Ishikawa (cell line): ENCODE measurements at regions not wholly inside any gene's neighbourhood (a gene's known extent, or its start where the extent isn't known, plus 50 kb on each side); places are given as distances from the start of the nearest gene placed in this dataset.

Experiments used
- CEBPB ChIP-seq: IDR thresholded peaks from 2 replicates; pipeline ENCODE4 v1.6.1; 2012
- CREB1 ChIP-seq: IDR thresholded peaks from 2 replicates; pipeline ENCODE4 v1.6.1; 2012; ENCODE audit warnings: low read depth
- EGR1 ChIP-seq: IDR thresholded peaks from 2 replicates; pipeline ENCODE4 v1.6.1; 2012
- EP300 ChIP-seq: IDR thresholded peaks from 2 replicates; pipeline ENCODE4 v1.6.1; 2012; ENCODE audit warnings: borderline replicate concordance
- FOXM1 ChIP-seq: IDR thresholded peaks from 2 replicates; pipeline ENCODE4 v1.6.1; 2012; ENCODE audit warnings: low read depth, borderline replicate concordance
- MAX ChIP-seq: IDR thresholded peaks from 2 replicates; pipeline ENCODE4 v1.6.1; 2012
- NFIC ChIP-seq: IDR thresholded peaks from 2 replicates; pipeline ENCODE4 v1.6.1; 2012
- RAD21 ChIP-seq: IDR thresholded peaks from 2 replicates; pipeline ENCODE4 v1.6.1; 2012; ENCODE audit warnings: low read depth
- REST ChIP-seq: IDR thresholded peaks from 2 replicates; pipeline ENCODE4 v1.6.1; 2012; ENCODE audit warnings: low read depth, mild to moderate bottlenecking
- TAF1 ChIP-seq: IDR thresholded peaks from 2 replicates; pipeline ENCODE4 v1.6.1; 2012; ENCODE audit warnings: low read depth, mild to moderate bottlenecking
- TCF12 ChIP-seq: IDR thresholded peaks from 2 replicates; pipeline ENCODE4 v1.6.1; 2012; ENCODE audit warnings: low read depth
- TEAD4 ChIP-seq: IDR thresholded peaks from 2 replicates; pipeline ENCODE4 v1.6.1; 2012
- USF1 ChIP-seq: IDR thresholded peaks from 2 replicates; pipeline ENCODE4 v1.6.1; 2012
- YY1 ChIP-seq: IDR thresholded peaks from 2 replicates; pipeline ENCODE4 v1.6.1; 2012; ENCODE audit warnings: low read depth
- ZBTB7A ChIP-seq: IDR thresholded peaks from 2 replicates; pipeline ENCODE4 v1.6.1; 2012; ENCODE audit warnings: low read depth

- TF ChIP-seq EP300 (no peak), NFIC (no peak), CEBPB (no peak), YY1 (no peak), RAD21 (no peak), TCF12 (no peak), ZBTB7A (no peak), CREB1 (no peak), FOXM1 (no peak), USF1 (no peak), TEAD4 (no peak), TAF1 (no peak), REST (no peak), EGR1 (no peak), MAX (no peak)
Measured at GRCh38 chr3:107920538-107920937, 170.3 kb downstream of the CD47 start.

GRCh38 chr3:107919239-107919638, 171.6 kb downstream of the CD47 start:
- TF ChIP-seq MAX = no peak
- no peak for TF ChIP-seq EP300

GRCh38 chr3:107916171-107916570, 174.7 kb downstream of the CD47 start:
- TF ChIP-seq TEAD4 (peak; percentile 49), CREB1 (no peak)

GRCh38 chr3:107915706-107916105, 175.1 kb downstream of the CD47 start:
- TF ChIP-seq YY1 (no peak), TEAD4 (no peak)

- TF ChIP-seq ZBTB7A = no peak
- no peak for TF ChIP-seq USF1
- TF ChIP-seq MAX = no peak
- TF ChIP-seq FOXM1 = no peak
- TF ChIP-seq EP300 = no peak
- no peak for TF ChIP-seq CREB1
- no peak for TF ChIP-seq YY1
- no peak for TF ChIP-seq RAD21
- no peak for TF ChIP-seq CEBPB
- no peak for TF ChIP-seq TCF12
- TF ChIP-seq EGR1 = no peak
- no peak for TF ChIP-seq NFIC
- TF ChIP-seq TEAD4 = no peak
- TF ChIP-seq REST = no peak
- TF ChIP-seq TAF1 = no peak
Measured at GRCh38 chr3:107913701-107914100, 177.1 kb downstream of the CD47 start.

GRCh38 chr3:107911337-107912000, 179.4 kb downstream of the CD47 start:
- TF ChIP-seq RAD21 = no peak; the same call in 1 of the 2 replicates

- TF ChIP-seq TAF1 = no peak
- TF ChIP-seq TCF12 = no peak
- no peak for TF ChIP-seq EGR1
- TF ChIP-seq CREB1 = no peak
- no peak for TF ChIP-seq USF1
- no peak for TF ChIP-seq EP300
- TF ChIP-seq REST = no peak
- no peak for TF ChIP-seq NFIC
- TF ChIP-seq RAD21 = no peak
- no peak for TF ChIP-seq MAX
- TF ChIP-seq TEAD4 = no peak
- TF ChIP-seq ZBTB7A = no peak
- TF ChIP-seq YY1 = no peak
- TF ChIP-seq FOXM1 = no peak
- no peak for TF ChIP-seq CEBPB
Measured at GRCh38 chr3:107910713-107911259, 180.0 kb downstream of the CD47 start.
